Endothelial cell of umbilical vein (primary cell): ENCODE measurements at regions not wholly inside any gene's neighbourhood (a gene's known extent, or its start where the extent isn't known, plus 50 kb on each side); places are given as distances from the start of the nearest gene placed in this dataset.

Source experiments
- BruUV-seq: library from RNA; stranded (reverse); fragments of 400-500 nt; replicated peaks from 2 replicates; lab custom pipeline; 2021; lab: Mats Ljungman, UMichigan
- CTCF ChIA-PET: fragments of 300-600, 350-600 bp; sonication (Branson Sonifier 250); formaldehyde crosslinking; loops from one replicate; lab custom pipeline; 2021; ENCODE audit warnings: antibody characterized with exemption, inconsistent platforms; lab: Charles Lee
- POLR2A ChIA-PET: fragments of 300-600, 350-600 bp; sonication (Branson Sonifier 250); formaldehyde crosslinking; loops from one replicate; lab custom pipeline; 2021; ENCODE audit warnings: antibody characterized with exemption, inconsistent platforms; lab: Charles Lee
- DNase-seq: peaks from one replicate; pipeline ENCODE4 v3.0.0-alpha.2; 2011; ENCODE audit warnings: low read depth, low spot score
- FAIRE-seq: peaks from 2 replicates; lab custom pipeline; 2011; peaks lifted over from hg19 to GRCh38; lab: Jason Lieb, UNC
- H2AFZ ChIP-seq: 2 replicates; pipeline ENCODE4 v1.6.0; 2012; ENCODE audit warnings: low read depth, low read length, control low read depth, inconsistent platforms
- H3K27ac ChIP-seq: 2 replicates; pipeline ENCODE4 v1.5.1; 2011; ENCODE audit warnings: low read depth, mild to moderate bottlenecking, control low read depth, low read length, moderate library complexity; ENCODE audit not compliant: insufficient read depth
- H3K27me3 ChIP-seq, 2 experiments: 2 replicates each; pipeline versions ENCODE4 v1.6.0 to v1.6.1; 2011; ENCODE audit warnings: low read length in 2 of 2, mixed read lengths in 1 of 2; ENCODE audit not compliant: control insufficient read depth in 2 of 2, insufficient read depth in 2 of 2
- H3K36me3 ChIP-seq, 2 experiments: 2 replicates in 1 of 2; 3 replicates in 1 of 2; pipeline ENCODE4 v1.5.1; 2011; ENCODE audit warnings: low read length in 2 of 2, mild to moderate bottlenecking in 1 of 2, moderate library complexity in 1 of 2; ENCODE audit not compliant: control insufficient read depth in 2 of 2, insufficient read depth in 2 of 2; ENCODE audit errors: extremely low read depth in 1 of 2
- H3K4me1 ChIP-seq: 3 replicates; pipeline ENCODE4 v1.5.1; 2011; ENCODE audit warnings: mild to moderate bottlenecking, low read length; ENCODE audit not compliant: control insufficient read depth, insufficient read depth; ENCODE audit errors: extremely low read depth
- H3K4me2 ChIP-seq: 2 replicates; pipeline ENCODE4 v1.6.1; 2011; ENCODE audit warnings: low read length, control low read depth, mixed read lengths; ENCODE audit not compliant: insufficient read depth
- H3K4me3 ChIP-seq, 3 experiments: fragments of 200-600 bp in 1 of 3; sonication (generic), shearing (Covaris generic) in 1 of 3; replicated peaks in 1 of 3; 2 replicates each; pipeline ENCODE4 v1.5.1; 2011 to 2016; ENCODE audit warnings: control low read depth in 3 of 3, low read length in 3 of 3, mild to moderate bottlenecking in 2 of 3, inconsistent platforms in 1 of 3, low read depth in 1 of 3, moderate library complexity in 1 of 3; ENCODE audit not compliant: insufficient read depth in 1 of 3
- H3K79me2 ChIP-seq: 2 replicates; pipeline ENCODE4 v1.6.0; 2012; ENCODE audit warnings: low read length, inconsistent platforms; ENCODE audit not compliant: control insufficient read depth, insufficient read depth
- H3K9ac ChIP-seq: replicated peaks from 2 replicates; pipeline ENCODE3; 2011; ENCODE audit warnings: low read length, control low read depth; ENCODE audit not compliant: insufficient read depth; ENCODE audit errors: extremely low read depth
- H3K9me1 ChIP-seq: replicated peaks from 3 replicates; pipeline ENCODE4 v1.6.0; 2011; ENCODE audit warnings: mild to moderate bottlenecking, low read length; ENCODE audit not compliant: control insufficient read depth, insufficient read depth; ENCODE audit errors: extremely low read depth
- H3K9me3 ChIP-seq: replicated peaks from 2 replicates; pipeline ENCODE4 v1.5.1; 2012; ENCODE audit warnings: low read length, inconsistent platforms; ENCODE audit not compliant: control insufficient read depth, insufficient read depth
- H4K20me1 ChIP-seq: replicated peaks from 2 replicates; pipeline ENCODE3; 2011; ENCODE audit warnings: mild to moderate bottlenecking, low read length; ENCODE audit not compliant: control insufficient read depth, insufficient read depth; ENCODE audit errors: extremely low read depth
- EZH2 ChIP-seq: IDR thresholded peaks from 2 replicates; pipeline ENCODE4 v1.6.1; 2012; ENCODE audit warnings: borderline replicate concordance, low read depth, mild to moderate bottlenecking, moderate library complexity, low read length, inconsistent platforms; ENCODE audit not compliant: severe bottlenecking
- FOS ChIP-seq: IDR thresholded peaks from 2 replicates; pipeline ENCODE4 v1.6.1; 2011; ENCODE audit warnings: mild to moderate bottlenecking, low read length, moderate library complexity, borderline replicate concordance; ENCODE audit not compliant: insufficient read depth
- GATA2 ChIP-seq: IDR thresholded peaks from 2 replicates; pipeline ENCODE4 v1.7.0; 2011; ENCODE audit warnings: low read depth, mild to moderate bottlenecking, moderate library complexity, mixed read lengths, low read length; ENCODE audit not compliant: insufficient read length, insufficient read depth
- JUN ChIP-seq: IDR thresholded peaks from 2 replicates; pipeline ENCODE4 v1.6.1; 2011; ENCODE audit warnings: borderline replicate concordance, low read depth; ENCODE audit not compliant: insufficient read length, insufficient read depth
- MYC ChIP-seq: IDR thresholded peaks from one replicate; pipeline ENCODE4 v1.6.1; 2011; ENCODE audit warnings: mild to moderate bottlenecking, low read depth, low read length
- POLR2A ChIP-seq: IDR thresholded peaks from 2 replicates; pipeline ENCODE4 v1.6.1; 2012; ENCODE audit warnings: low read depth, mild to moderate bottlenecking, control low read depth, low read length
- POLR2AphosphoS5 ChIP-seq: IDR thresholded peaks from 2 replicates; pipeline ENCODE4 v1.6.1; 2012; ENCODE audit warnings: low read depth, mild to moderate bottlenecking, control low read depth, low read length, moderate library complexity; ENCODE audit not compliant: insufficient read depth
- dilution Hi-C: fragments of 300-500 bp; cut with MboI; formaldehyde crosslinking; loops from one replicate; pipeline ENCODE4 v1.15.0; 2019; ENCODE audit warnings: low sequenced_read_pairs; ENCODE audit not compliant: extremely low pct_ligation_motif_present
- intact Hi-C: fragments of 100-400 bp; cut with micrococcal nuclease; formaldehyde crosslinking; loops from one replicate; pipeline ENCODE4 v1.10.0; 2022
- TF ChIP-seq, protein P1 (sequence below), 2 donors: IDR thresholded peaks; 1 replicate in 1 of 2; 2 replicates in 1 of 2; pipeline ENCODE4 v1.5.1; 2011; ENCODE audit warnings: low read length in 2 of 2, mild to moderate bottlenecking in 2 of 2, moderate library complexity in 2 of 2, control low read depth in 1 of 2, inconsistent platforms in 1 of 2, low read depth in 1 of 2; ENCODE audit not compliant: insufficient read depth in 1 of 2; ENCODE audit errors: extremely low read depth in 1 of 2

DNA sequence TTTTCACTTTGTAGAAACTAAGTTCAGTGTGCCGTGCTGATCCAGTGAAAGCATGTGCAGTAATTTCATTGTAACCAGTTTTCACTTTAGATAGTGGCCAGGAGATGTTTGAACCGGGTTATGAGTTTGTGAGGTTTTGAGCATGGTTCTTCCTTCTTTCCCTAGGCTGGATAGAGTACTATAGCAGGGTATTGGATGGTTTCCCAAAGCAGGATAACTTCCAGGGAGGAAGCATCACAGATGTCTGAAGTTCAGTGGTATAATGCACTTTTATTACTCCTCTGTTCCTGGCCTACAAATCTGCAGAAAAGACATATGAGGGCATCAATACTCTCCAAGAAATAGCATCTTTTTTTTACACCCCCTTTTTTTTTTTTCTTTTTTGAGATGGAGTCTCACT is 823.1 kb downstream of the USP25 start:
- peaks cover 2% of the 10 kb centered on the region for H3K79me2 ChIP-seq
- no peak overlapping the region for H3K9ac ChIP-seq
- peaks cover 41% of the 10 kb centered on the region for H3K4me1 ChIP-seq
- TF ChIP-seq MYC (no peak), EZH2 (no peak), POLR2A (no peak)
- TF ChIP-seq, protein P1, sequence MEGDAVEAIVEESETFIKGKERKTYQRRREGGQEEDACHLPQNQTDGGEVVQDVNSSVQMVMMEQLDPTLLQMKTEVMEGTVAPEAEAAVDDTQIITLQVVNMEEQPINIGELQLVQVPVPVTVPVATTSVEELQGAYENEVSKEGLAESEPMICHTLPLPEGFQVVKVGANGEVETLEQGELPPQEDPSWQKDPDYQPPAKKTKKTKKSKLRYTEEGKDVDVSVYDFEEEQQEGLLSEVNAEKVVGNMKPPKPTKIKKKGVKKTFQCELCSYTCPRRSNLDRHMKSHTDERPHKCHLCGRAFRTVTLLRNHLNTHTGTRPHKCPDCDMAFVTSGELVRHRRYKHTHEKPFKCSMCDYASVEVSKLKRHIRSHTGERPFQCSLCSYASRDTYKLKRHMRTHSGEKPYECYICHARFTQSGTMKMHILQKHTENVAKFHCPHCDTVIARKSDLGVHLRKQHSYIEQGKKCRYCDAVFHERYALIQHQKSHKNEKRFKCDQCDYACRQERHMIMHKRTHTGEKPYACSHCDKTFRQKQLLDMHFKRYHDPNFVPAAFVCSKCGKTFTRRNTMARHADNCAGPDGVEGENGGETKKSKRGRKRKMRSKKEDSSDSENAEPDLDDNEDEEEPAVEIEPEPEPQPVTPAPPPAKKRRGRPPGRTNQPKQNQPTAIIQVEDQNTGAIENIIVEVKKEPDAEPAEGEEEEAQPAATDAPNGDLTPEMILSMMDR (IDR thresholded peaks at IDR 0.05; ENCODE audit: extremely low read depth in 1 of 2, insufficient read depth in 1 of 2, low read depth in 1 of 2, low read length in 2 of 2), result no peak
- no peaks in the 10 kb centered on the region for H3K9me3 ChIP-seq
- H2AFZ ChIP-seq, result no peak overlapping the region
- DNase-seq (no peak), FAIRE-seq (no peak)
- POLR2A ChIA-PET, result no interaction called here
- dilution Hi-C loops (no loop called here), intact Hi-C loops (loop anchor here (5.0 kb wide), 1 partner anchor 126 kb away; no protein-coding TSS in a partner anchor)
- no peak overlapping the region for H3K4me3 ChIP-seq
- no peaks in the 10 kb centered on the region for H4K20me1 ChIP-seq
- H3K36me3 ChIP-seq, result peaks cover 0 to 3% of the 10 kb centered on the region in 2 experiments
- H3K27me3 ChIP-seq, result no peaks in the 10 kb centered on the region
- no peak overlapping the region for H3K4me2 ChIP-seq
- CTCF ChIA-PET, result no interaction called here
- BruUV-seq, result no TSS peak
- H3K9me1 ChIP-seq, result no peaks in the 10 kb centered on the region
- H3K27ac ChIP-seq, result no peak overlapping the region

DNA sequence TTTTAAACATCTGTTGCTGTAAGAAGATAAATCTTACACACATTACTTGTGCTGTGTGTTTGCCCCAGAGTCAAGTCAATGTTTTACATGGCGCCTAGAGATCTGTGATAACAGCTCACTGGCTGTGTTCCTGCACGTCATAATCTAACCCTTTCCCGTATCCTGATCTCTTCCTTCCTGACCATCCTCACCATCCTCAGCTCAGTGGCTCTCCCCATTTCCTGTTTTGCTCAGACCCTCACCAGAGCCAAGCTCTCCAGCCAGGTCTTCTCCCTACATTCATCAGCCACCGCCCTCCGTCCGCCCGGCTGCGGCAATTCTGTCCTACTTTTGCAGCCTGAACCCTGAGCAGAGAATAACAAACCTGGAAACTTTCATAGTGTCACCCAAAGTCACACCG is 824.7 kb downstream of the USP25 start:
- no TSS peak for BruUV-seq
- peaks cover 2% of the 10 kb centered on the region for H3K79me2 ChIP-seq
- H3K27me3 ChIP-seq, result no peaks in the 10 kb centered on the region
- FAIRE-seq (no peak), DNase-seq (peak; percentile 71)
- no peak overlapping the region for H2AFZ ChIP-seq
- intact Hi-C loops, result loop anchor here (5.0 kb wide), 1 partner anchor 127 kb away; no protein-coding TSS in a partner anchor
- no peak overlapping the region for H3K27ac ChIP-seq
- no peak overlapping the region for H3K9ac ChIP-seq
- peak overlapping the region; percentile 20 for H3K4me2 ChIP-seq
- TF ChIP-seq JUN (no peak), POLR2AphosphoS5 (no peak), FOS (no peak), MYC (no peak), POLR2A (no peak), GATA2 (peak; percentile 69)
- H3K36me3 ChIP-seq, result peaks cover 0 to 3% of the 10 kb centered on the region in 2 experiments
- no peaks in the 10 kb centered on the region for H3K9me3 ChIP-seq
- peaks cover 41% of the 10 kb centered on the region for H3K4me1 ChIP-seq
- H3K9me1 ChIP-seq, result no peaks in the 10 kb centered on the region
- H4K20me1 ChIP-seq, result no peaks in the 10 kb centered on the region
- POLR2A ChIA-PET, result no interaction called here
- dilution Hi-C loops, result no loop called here
- CTCF ChIA-PET, result no interaction called here
- H3K4me3 ChIP-seq, result no peak overlapping the region
